GM23338 (cell line): ENCODE measurements at regions not wholly inside any gene's neighbourhood (a gene's known extent, or its start where the extent isn't known, plus 50 kb on each side); places are given as distances from the start of the nearest gene placed in this dataset.

Experiments used
- ATAC-seq: fragments of 200-7000 bp; cut with Tn5 transposase; 3 replicates; pipeline ENCODE4 v1.9.1; 2020
- DNase-seq: peaks from one replicate; pipeline ENCODE4 v3.0.0-alpha.2; 2015; ENCODE audit warnings: low spot score
- H2AFZ ChIP-seq: fragments of 200-600 bp; sonication (generic); 2 replicates; pipeline ENCODE4 v1.8.0; 2016; ENCODE audit warnings: antibody characterized with exemption, mild to moderate bottlenecking, moderate library complexity
- H3F3A ChIP-seq: fragments of 200-600 bp; sonication (generic); replicated peaks from 2 replicates; pipeline ENCODE4 v1.8.0; 2017; ENCODE audit warnings: antibody characterized with exemption, mixed run types, low read depth
- H3K27ac ChIP-seq: fragments of 200-600 bp; sonication (generic); 2 replicates; pipeline ENCODE4 v1.6.1; 2016; ENCODE audit warnings: low read depth
- H3K27me3 ChIP-seq: fragments of 200-600 bp; sonication (generic); 2 replicates; pipeline ENCODE4 v1.8.0; 2016; ENCODE audit warnings: mild to moderate bottlenecking, mixed run types, moderate library complexity; ENCODE audit not compliant: insufficient read depth
- H3K36me3 ChIP-seq: fragments of 200-600 bp; sonication (generic); 2 replicates; pipeline ENCODE4 v1.8.0; 2016; ENCODE audit warnings: mild to moderate bottlenecking; ENCODE audit not compliant: insufficient read depth
- H3K4me1 ChIP-seq: fragments of 200-600 bp; sonication (generic); 2 replicates; pipeline ENCODE4 v1.8.0; 2016; ENCODE audit warnings: mild to moderate bottlenecking, moderate library complexity; ENCODE audit not compliant: insufficient read depth
- H3K4me2 ChIP-seq: fragments of 200-600 bp; sonication (generic); 2 replicates; pipeline ENCODE4 v1.7.1; 2017; ENCODE audit warnings: mixed run types
- H3K4me3 ChIP-seq: fragments of 200-600 bp; sonication (generic); 2 replicates; pipeline ENCODE4 v1.6.1; 2016; ENCODE audit warnings: mixed run types
- H3K79me2 ChIP-seq: fragments of 200-600 bp; sonication (generic); replicated peaks from 2 replicates; pipeline ENCODE4 v1.8.0; 2017; ENCODE audit warnings: mild to moderate bottlenecking; ENCODE audit not compliant: insufficient read depth
- H3K9me2 ChIP-seq: fragments of 200-600 bp; sonication (generic); 2 replicates; pipeline ENCODE4 v1.8.0; 2017; ENCODE audit not compliant: insufficient read depth
- H4K20me1 ChIP-seq: fragments of 200-600 bp; sonication (generic); replicated peaks from 2 replicates; pipeline ENCODE4 v1.8.0; 2017; ENCODE audit warnings: mild to moderate bottlenecking; ENCODE audit not compliant: insufficient read depth
- H3K27ac Mint-ChIP-seq: 2 replicates; pipeline ENCODE4 v1.8.0; 2020; ENCODE audit warnings: inconsistent platforms, mild to moderate bottlenecking, moderate library complexity, mixed read lengths
- H3K27me3 Mint-ChIP-seq: 3 replicates; pipeline ENCODE4 v1.8.0; 2022; ENCODE audit warnings: low read depth, mild to moderate bottlenecking, moderate library complexity, mixed read lengths, inconsistent platforms; ENCODE audit not compliant: insufficient read depth, poor library complexity
- H3K36me3 Mint-ChIP-seq: 3 replicates; pipeline ENCODE4 v1.8.0; 2021; ENCODE audit warnings: low read depth, mild to moderate bottlenecking, inconsistent platforms, moderate library complexity, mixed read lengths
- H3K4me1 Mint-ChIP-seq: 3 replicates; pipeline ENCODE4 v1.8.0; 2020; ENCODE audit warnings: mild to moderate bottlenecking, inconsistent platforms, mixed read lengths
- H3K4me3 Mint-ChIP-seq: 3 replicates; pipeline ENCODE4 v1.8.0; 2021; ENCODE audit warnings: moderate library complexity, mild to moderate bottlenecking, inconsistent platforms, mixed read lengths
- H3K9me3 Mint-ChIP-seq: 3 replicates; pipeline ENCODE4 v1.8.0; 2020; ENCODE audit warnings: moderate library complexity, mild to moderate bottlenecking, inconsistent platforms, mixed read lengths
- EZH2 ChIP-seq: fragments of 200-600 bp; sonication (generic); IDR thresholded peaks from one replicate; pipeline ENCODE4 v1.8.0; 2017; ENCODE audit warnings: antibody characterized with exemption, mild to moderate bottlenecking, low read depth; ENCODE audit not compliant: unreplicated experiment
- EZH2phosphoT487 ChIP-seq: fragments of 200-600 bp; sonication (generic); IDR thresholded peaks from one replicate; pipeline ENCODE4 v1.8.1; 2018; ENCODE audit warnings: antibody characterized with exemption; ENCODE audit not compliant: unreplicated experiment
- JUNB ChIP-seq: IDR thresholded peaks from one replicate; pipeline ENCODE4 v1.6.1; 2016; ENCODE audit warnings: antibody characterized with exemption; ENCODE audit not compliant: unreplicated experiment
- NANOG ChIP-seq: IDR thresholded peaks from 2 replicates; pipeline ENCODE4 v1.6.1; 2016; ENCODE audit warnings: antibody characterized with exemption, borderline replicate concordance
- STAT1 ChIP-seq: IDR thresholded peaks from one replicate; pipeline ENCODE4 v1.6.1; 2016; ENCODE audit warnings: antibody characterized with exemption; ENCODE audit not compliant: unreplicated experiment
- ZNF331 ChIP-seq: fragments of 250-450 bp; sonication (Bioruptor Pico); IDR thresholded peaks from 2 replicates; pipeline ENCODE4 v1.5.0; 2020; ENCODE audit warnings: low read depth, mild to moderate bottlenecking, moderate library complexity
- TF ChIP-seq, protein P1 (sequence below), 2 experiments: fragments of 200-600 bp in 1 of 2; sonication (generic) in 1 of 2; conservative IDR thresholded peaks; 2 replicates each; pipeline versions ENCODE4 v1.5.1 to v1.6.1; 2016 to 2017; ENCODE audit warnings: antibody characterized with exemption in 2 of 2, low read depth in 2 of 2, mild to moderate bottlenecking in 2 of 2, moderate library complexity in 1 of 2
- TF ChIP-seq, protein P2 (sequence below): fragments of 250-450 bp; sonication (Bioruptor Pico); IDR thresholded peaks from 2 replicates; pipeline ENCODE4 v1.5.0; 2020; ENCODE audit warnings: mild to moderate bottlenecking, moderate library complexity

DNA sequence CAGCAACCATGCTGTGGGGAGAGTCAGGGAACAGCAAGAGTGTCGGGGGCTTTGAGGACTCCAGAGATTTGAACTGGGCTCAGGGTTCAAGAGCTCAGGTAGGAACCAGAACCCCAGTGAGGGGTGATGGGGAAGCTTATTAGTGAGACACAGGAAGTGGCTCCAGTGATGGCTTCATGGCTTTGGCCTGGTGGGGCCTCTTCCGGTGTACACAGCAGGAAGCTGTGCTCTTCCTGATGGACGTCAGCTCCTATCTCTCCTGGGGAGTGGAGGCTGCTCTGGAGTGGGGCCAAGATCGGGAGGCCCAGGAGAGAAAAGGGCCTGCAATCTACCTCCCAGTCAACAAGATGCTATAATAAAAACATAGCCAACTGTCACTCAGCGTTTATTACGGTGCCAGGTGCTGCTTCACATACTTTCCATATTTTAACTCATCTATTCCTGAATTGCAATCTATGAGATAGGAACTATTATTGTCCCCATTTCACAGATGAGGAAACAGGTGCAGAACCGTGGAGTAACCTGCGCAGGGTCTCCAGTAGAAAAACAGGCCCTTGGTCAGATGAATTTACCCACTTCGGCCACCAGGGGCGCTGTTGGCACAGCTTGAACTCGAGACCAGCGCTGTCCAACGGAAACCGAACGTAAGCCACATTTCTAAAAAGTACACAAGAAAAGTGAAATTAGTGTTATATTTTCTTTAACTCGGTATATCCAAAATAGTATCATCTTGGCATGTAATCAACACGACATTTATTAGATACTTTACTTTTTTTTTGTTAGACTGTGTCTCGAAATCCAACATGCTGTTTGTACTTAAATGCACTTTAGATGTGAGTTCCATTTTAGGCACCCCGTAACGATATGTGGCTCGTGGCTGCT lies 63.6 kb upstream of the DLK1 start (continued):
- TF ChIP-seq, protein P1, sequence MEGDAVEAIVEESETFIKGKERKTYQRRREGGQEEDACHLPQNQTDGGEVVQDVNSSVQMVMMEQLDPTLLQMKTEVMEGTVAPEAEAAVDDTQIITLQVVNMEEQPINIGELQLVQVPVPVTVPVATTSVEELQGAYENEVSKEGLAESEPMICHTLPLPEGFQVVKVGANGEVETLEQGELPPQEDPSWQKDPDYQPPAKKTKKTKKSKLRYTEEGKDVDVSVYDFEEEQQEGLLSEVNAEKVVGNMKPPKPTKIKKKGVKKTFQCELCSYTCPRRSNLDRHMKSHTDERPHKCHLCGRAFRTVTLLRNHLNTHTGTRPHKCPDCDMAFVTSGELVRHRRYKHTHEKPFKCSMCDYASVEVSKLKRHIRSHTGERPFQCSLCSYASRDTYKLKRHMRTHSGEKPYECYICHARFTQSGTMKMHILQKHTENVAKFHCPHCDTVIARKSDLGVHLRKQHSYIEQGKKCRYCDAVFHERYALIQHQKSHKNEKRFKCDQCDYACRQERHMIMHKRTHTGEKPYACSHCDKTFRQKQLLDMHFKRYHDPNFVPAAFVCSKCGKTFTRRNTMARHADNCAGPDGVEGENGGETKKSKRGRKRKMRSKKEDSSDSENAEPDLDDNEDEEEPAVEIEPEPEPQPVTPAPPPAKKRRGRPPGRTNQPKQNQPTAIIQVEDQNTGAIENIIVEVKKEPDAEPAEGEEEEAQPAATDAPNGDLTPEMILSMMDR (conservative IDR thresholded peaks at IDR 0.05; ENCODE audit: low read depth in 2 of 2): peak; percentile 85 to 94
- TF ChIP-seq EZH2phosphoT487 (no peak), STAT1 (no peak), NANOG (no peak), ZNF331 (no peak)
- TF ChIP-seq, protein P2, sequence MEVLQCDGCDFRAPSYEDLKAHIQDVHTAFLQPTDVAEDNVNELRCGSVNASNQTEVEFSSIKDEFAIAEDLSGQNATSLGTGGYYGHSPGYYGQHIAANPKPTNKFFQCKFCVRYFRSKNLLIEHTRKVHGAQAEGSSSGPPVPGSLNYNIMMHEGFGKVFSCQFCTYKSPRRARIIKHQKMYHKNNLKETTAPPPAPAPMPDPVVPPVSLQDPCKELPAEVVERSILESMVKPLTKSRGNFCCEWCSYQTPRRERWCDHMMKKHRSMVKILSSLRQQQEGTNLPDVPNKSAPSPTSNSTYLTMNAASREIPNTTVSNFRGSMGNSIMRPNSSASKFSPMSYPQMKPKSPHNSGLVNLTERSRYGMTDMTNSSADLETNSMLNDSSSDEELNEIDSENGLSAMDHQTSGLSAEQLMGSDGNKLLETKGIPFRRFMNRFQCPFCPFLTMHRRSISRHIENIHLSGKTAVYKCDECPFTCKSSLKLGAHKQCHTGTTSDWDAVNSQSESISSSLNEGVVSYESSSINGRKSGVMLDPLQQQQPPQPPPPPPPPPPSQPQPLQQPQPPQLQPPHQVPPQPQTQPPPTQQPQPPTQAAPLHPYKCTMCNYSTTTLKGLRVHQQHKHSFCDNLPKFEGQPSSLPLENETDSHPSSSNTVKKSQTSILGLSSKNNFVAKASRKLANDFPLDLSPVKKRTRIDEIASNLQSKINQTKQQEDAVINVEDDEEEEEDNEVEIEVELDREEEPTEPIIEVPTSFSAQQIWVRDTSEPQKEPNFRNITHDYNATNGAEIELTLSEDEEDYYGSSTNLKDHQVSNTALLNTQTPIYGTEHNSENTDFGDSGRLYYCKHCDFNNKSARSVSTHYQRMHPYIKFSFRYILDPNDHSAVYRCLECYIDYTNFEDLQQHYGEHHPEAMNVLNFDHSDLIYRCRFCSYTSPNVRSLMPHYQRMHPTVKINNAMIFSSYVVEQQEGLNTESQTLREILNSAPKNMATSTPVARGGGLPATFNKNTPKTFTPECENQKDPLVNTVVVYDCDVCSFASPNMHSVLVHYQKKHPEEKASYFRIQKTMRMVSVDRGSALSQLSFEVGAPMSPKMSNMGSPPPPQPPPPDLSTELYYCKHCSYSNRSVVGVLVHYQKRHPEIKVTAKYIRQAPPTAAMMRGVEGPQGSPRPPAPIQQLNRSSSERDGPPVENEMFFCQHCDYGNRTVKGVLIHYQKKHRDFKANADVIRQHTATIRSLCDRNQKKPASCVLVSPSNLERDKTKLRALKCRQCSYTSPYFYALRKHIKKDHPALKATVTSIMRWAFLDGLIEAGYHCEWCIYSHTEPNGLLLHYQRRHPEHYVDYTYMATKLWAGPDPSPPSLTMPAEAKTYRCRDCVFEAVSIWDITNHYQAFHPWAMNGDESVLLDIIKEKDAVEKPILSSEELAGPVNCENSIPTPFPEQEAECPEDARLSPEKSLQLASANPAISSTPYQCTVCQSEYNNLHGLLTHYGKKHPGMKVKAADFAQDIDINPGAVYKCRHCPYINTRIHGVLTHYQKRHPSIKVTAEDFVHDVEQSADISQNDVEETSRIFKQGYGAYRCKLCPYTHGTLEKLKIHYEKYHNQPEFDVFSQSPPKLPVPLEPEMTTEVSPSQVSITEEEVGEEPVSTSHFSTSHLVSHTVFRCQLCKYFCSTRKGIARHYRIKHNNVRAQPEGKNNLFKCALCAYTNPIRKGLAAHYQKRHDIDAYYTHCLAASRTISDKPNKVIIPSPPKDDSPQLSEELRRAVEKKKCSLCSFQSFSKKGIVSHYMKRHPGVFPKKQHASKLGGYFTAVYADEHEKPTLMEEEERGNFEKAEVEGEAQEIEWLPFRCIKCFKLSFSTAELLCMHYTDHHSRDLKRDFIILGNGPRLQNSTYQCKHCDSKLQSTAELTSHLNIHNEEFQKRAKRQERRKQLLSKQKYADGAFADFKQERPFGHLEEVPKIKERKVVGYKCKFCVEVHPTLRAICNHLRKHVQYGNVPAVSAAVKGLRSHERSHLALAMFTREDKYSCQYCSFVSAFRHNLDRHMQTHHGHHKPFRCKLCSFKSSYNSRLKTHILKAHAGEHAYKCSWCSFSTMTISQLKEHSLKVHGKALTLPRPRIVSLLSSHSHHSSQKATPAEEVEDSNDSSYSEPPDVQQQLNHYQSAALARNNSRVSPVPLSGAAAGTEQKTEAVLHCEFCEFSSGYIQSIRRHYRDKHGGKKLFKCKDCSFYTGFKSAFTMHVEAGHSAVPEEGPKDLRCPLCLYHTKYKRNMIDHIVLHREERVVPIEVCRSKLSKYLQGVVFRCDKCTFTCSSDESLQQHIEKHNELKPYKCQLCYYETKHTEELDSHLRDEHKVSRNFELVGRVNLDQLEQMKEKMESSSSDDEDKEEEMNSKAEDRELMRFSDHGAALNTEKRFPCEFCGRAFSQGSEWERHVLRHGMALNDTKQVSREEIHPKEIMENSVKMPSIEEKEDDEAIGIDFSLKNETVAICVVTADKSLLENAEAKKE (CRISPR knock-in tag): no peak

DNA sequence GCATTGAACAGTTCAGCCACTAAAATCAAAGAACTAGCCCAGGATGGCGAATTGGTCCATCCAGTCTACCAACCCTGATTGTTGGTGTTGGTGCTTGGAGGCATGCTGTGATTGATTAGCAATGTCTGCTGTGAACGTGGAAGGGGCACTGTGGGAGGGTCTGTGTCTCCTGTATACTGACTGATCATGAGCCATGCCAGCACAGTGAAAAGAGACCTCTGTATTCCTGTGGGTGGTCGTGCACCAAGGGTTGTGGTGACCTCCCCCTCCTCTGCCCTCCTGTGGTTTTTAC lies 63.0 kb upstream of the DLK1 start:
- Histone ChIP-seq H3K27ac (no peak overlapping the region), H3K36me3 (no peaks in the 10 kb centered on the region), H4K20me1 (no peaks in the 10 kb centered on the region), H3K4me1 (no peaks in the 10 kb centered on the region), H3K9me2 (no peaks in the 10 kb centered on the region), H3F3A (no peaks in the 10 kb centered on the region), H3K79me2 (no peaks in the 10 kb centered on the region), H3K4me3 (no peak overlapping the region), H2AFZ (no peak overlapping the region), H3K4me2 (no peak overlapping the region), H3K27me3 (no peaks in the 10 kb centered on the region)
- H3K27me3 Mint-ChIP-seq: no peaks in the 10 kb centered on the region
- no peaks in the 10 kb centered on the region for H3K9me3 Mint-ChIP-seq
- no peaks in the 10 kb centered on the region for H3K36me3 Mint-ChIP-seq
- ATAC-seq (no peak), DNase-seq (no peak)
- H3K4me3 Mint-ChIP-seq: no peak overlapping the region
- H3K27ac Mint-ChIP-seq: no peak overlapping the region
- peaks cover 5% of the 10 kb centered on the region for H3K4me1 Mint-ChIP-seq
- TF ChIP-seq JUNB: no peak
- TF ChIP-seq EZH2: no peak
- TF ChIP-seq, protein P2 (CRISPR knock-in tag): no peak
